Stimulated activated CD8-positive, alpha-beta memory T cell treated with anti-CD3 and anti-CD28 coated beads, Interleukin-4, amount 100 ng/mL, for 48 hours (primary cell): ENCODE measurements at regions not wholly inside any gene's neighbourhood (a gene's known extent, or its start where the extent isn't known, plus 50 kb on each side); places are given as distances from the start of the nearest gene placed in this dataset.
A peak's percentile ranks its signal among the peaks of the same experiment; 100 is the strongest.
"Not testable (repeated sequence)": the region's sequence is repeated elsewhere in the genome, so short reads cannot be mapped to it uniquely, and the experiment has no call there.

Experiments used
- DNase-seq: peaks from one replicate; pipeline ENCODE4 v3.0.0-alpha.2; 2020

DNA sequence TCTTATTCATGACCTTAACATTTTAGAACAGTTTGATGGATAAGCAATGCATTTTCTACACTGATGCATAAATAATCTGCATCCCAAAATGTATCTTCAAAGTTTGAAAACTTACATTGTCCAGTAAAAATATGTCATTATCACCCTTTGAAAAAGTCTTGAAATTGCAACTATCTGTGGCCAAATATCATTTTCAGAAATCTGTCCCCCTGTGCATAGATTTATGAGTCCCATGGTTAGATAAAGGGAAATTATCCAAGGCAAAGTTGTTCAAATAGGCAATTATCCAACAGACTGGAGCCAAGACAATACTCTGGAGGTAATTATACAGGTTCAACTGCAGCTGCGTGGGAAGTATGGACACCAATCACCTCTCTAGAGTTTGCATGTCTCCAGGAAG is 182.5 kb upstream of the INTU start:
- no peak for DNase-seq

DNA sequence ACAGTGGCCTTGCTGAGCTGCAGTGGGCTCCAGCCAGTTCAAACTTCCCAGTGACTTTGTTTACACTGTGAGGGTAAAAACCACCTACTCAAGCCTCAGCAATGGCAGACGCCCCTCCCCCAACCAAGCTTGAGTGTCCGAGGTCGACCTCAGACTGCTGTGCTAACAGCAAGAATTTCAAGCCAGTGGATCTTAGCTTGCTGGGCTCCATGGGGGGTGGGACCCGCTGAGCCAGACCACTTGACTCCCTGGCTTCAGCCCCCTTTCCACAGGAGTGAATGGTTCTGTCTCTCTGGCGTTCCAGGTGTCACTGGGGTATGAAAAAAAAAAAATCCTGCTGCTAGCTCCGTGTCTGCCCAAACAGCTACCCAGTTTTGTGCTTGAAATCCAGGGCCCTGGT is 168.9 kb upstream of the INTU start:
- DNase-seq, result no peak

DNA sequence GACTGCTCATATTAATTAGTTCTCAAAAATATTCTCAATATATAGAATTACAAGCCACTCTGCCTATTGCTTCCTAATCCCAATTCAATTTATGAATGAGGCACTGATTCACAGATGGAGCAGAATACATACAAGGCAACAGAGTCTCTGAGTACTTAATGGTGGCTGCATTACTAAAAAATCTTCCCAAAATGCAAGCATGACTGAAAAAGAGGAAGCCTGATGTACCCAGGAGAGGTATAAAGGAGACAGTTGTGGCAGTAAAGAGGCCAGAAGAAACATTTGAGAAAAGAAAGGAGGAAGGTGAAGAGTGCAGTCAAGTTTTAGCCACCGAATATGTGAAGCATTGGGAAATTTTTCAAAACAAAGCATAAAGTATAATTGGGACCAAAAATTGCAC is 163.2 kb upstream of the INTU start:
- no peak for DNase-seq

DNA sequence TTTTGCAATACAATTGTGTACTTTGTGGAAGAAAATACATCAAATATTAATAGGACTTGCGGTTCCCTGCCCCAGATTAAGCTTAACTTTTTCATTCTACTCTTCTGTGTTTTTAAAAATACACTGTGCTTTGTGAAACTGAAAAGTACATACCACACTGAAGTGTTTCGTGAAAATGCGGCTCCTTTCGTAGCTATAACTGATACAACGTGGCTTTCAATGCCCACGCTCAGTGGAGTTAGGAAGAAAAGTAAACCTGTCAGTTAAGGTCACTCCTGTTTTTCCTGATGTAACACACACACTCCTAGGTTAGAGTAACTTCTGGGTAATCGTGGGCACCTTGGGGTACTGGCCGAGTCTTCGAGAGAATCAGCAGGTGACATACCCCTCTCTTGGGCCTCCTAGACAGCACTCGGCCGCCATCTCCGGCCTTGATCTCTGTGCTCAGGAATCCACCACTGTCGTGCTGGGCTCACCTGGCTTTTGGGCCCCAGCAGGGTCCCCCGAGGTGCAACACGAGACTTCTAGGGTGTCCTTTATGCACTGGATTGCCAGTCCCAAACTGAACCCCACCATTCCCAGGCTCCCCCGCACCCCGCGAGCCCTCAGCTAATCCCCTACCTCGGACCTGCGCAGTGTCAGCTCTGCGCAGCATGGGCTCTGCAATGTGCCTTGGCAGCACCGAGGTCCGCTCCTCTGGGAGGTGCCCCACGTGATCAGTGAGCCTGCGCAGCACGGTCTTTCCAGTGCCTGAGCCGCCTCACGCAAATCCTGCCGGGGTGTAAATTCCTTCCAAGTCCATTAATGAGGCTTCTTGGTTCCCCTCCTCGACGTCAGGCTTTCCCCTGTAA is 162.6 kb upstream of the INTU start:
- DNase-seq, result no peak

DNA sequence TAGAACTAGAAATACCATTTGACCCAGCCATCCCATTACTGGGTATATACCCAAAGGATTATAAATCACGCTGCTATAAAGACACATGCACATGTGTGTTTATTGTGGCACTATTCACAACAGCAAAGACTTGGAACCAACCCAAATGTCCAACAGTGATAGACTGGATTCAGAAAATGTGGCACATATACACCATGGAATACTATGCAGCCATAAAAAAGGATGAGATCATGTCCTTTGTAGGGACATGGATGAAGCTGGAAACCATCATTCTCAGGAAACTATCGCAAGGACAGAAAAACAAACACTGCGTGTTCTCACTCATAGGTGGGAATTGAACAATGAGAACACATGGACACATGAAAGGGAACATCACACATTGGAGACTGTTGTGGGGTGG is 154.5 kb upstream of the INTU start:
- not testable (repeated sequence) for DNase-seq

DNA sequence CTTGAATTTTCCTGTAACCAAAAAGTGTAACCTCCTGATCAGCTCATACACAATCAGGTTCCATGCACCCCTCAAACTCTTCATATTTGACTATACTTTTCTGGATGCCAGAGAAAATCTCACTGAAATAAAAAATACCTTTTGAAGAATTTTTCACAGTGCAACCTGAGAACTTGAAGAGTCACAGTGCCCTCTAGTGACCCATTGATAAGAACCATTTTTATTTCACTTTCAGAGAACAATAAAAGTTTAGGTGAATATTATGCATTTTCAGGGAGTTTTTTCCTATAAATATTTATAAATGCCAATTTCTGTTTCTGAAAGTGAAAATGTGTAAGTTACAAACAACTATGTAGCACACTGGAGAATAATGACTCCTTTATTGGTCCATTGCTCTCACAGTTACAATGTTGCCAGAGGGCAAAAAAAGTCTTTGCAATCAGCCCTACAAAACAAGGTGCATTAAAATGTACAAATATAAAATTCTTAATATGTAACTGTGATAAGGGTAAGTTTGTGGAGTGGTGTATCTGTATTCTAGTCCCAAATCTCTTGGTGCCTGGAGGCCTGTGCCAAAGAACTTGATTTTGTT is 153.6 kb upstream of the INTU start:
- no peak for DNase-seq

DNA sequence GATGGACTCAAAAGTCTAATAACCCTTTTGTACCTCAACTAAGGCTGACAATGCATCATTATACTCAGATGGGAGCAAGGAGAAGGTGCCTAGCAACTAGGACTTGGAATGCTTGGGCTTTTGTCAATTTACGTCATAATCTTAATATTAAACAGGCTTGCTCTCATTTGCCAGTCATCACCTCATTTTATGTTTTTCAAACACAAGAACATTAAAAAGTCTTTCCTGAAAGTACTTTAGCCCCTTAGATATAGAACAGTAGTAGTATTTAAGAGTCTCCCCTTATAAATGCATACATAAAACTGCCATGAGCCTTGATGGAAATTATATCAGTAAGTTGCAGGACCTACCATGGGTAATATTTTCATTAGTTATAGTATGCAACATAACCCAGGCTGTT is 150.7 kb upstream of the INTU start:
- DNase-seq, result no peak

DNA sequence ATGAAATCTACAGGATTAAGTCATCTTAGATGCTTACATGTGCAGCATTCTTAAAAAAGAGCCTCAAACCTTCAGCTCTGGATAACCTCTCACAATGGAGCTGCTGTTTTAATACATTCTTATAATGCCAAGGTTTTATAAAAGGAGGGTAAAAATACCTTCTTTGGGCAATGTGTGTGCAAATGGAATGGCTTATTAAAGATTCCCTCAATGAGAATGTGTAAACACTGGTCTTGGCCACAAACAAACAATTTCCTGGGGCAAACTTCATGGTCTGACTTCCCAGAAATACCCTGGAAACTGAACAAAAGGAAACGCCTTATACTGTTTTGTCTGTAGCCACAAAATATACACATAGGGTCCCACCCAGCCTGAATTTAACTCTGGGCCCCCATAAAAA is 148.6 kb upstream of the INTU start:
- DNase-seq, result no peak

DNA sequence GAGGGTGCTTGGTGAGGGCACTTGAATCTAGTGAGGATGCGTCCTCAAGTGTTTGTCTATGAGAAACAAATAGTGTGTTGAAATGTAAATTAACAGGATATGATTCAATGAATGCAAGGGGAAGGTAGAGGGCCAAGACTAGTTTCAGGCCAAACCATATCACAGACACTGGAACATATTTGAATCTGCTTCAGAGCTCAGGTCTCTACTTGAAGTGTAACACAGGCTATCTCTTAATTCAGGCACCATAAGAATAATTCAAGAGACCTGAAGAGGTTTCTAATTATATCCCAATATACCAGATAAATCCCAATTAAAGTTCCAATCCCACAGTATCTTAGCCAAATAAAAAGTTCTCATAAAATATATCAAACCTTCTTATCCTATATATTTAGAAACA is 146.5 kb upstream of the INTU start:
- DNase-seq, result no peak

DNA sequence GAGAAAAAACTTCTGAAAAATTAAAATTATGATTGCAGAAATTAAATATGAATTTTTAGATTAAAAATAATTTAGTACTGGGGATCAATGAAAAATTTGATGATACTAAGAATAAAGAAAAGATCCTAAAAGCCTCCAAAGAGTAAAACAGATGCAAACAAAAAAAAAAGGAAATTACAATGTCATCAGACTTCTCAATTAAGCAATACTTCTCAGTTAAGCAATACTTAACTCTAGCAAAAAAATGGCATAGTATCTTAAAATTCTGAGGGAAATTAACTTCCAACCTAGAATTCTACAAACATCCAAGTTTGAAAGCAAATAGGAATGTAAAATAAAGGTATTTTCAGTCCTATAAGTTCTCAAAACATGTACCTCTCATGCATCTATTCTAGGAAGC is 141.2 kb upstream of the INTU start:
- DNase-seq, result no peak

DNA sequence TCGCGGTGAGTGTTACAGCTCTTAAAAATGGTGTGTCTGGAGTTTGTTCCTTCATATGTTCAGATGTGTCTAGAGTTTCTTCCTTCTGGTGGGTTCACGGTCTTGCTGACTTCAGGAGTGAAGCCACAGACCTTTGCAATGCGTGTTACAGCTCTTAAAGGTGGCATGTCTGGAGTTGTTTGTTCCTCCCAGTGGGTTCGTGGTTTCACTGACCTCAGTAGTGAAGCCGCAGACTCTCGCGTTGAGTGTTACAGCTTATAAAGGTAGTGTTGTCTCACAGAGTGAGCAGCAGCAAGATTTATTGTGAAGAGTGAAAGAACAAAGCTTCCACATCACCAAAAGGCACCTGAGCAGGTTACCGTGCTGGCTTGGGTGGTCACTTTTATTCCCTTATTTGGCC is 135.9 kb upstream of the INTU start:
- DNase-seq, result peak; percentile 23

DNA sequence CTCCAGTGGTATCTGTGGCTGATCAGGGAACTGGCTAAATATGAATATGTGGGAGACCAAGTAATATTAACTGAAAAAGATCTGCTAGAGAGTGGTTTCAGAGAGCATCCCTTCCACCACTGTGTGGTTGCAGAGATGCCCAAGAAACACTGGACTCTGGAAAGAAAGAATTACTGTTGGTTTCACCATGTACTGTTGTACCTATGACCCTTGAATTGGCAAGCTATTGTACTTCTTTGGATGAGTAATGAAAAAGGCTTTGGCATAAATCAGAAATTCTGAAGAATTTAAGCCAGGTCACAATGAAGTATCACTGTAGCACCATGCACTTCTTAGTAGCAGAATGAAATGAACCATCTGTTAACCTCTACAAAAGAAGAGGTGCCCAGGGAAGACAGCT is 134.4 kb upstream of the INTU start:
- no peak for DNase-seq

DNA sequence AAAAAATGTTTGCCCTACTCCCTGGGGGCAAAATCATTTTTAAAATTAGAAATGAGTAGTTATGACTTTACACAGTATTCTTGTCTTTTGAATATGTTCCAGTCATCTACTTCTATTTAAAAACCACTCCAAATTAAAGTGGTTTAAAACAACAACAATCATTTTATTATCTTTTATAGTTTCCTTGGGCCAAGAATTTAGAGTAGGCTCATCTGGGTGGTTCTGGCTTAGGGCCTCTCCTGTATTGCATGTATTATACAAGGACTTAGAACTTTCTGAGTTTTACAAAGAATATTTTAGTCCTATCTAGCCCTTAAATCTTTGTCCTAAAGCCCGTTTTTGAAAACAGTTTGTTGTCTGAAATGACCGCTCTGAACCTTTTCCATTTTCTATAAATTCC is 132.5 kb upstream of the INTU start:
- DNase-seq, result no peak

DNA sequence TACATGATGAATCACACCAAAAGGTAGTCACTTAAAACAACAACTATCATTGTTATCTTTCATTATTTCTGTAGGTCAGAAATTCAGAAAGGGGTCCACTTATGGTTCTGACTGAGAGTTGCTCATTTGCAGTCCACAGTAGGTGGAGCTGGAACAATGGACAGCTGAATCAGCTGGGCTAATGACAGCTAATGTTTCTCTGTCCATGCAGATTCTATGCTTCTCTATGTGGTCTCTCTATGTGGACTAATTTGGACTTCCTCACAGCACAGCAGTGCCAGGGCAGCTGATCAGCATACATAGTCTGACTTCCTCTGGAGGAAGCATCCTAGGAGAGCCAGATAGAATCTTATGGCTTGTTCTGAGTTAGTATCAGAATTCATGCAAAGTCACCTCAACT is 131.7 kb upstream of the INTU start:
- DNase-seq, result no peak

DNA sequence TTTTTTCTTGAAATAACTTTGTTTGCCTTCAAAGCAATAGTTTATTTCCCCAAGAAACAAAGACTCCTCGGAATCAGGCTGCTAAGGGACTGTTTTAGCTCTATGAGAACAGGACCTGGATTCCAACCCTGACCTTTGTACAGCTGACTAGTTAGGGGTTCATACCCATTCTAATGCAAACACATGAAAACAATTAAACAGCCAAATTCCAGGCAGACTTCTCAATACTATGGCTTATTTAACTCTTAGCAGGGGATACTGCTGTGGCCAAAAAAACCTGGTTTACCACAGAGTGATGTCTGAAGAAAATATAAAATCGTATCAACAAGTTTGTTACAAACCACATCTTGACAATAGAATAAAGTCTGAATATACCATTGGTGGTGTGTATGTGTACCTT is 129.6 kb upstream of the INTU start:
- DNase-seq, result no peak

DNA sequence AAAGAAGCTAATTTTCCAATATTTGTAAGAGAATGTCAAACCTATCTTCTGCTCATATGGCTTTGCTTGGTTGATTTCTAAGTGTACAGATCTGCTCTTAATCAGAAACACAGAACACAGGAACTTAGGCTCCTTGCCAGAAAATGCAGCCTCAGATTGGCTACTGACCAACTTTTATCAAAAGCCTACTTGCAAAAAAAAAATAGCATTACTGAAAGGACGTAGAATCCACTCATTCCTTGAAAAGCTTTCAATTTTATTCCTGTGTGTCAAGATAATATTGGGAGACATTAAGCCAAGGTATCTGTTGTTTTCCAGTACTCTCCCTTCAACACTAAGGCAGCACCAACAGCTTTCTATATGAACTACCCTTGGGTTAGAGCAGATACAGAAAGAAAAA is 127.6 kb upstream of the INTU start:
- no peak for DNase-seq

DNA sequence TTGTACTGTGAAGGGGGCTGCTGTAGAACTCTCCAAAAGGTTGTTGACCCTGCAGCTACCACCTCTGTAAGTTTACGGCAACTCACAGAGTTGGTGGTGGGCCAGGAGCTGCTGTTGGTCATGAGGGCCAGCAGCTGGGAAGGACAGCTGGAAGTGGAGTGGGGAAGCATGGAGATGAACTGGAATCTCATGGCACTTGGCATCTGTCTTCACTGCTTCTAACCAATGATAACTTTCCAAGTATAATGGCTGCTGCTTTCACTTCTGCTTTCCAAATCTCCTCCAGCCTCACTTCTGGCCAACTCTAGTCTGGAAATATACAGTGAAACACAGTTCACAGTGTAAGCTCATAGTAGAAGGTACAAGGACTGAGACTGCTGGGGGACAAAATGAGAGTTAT is 126.5 kb upstream of the INTU start:
- no peak for DNase-seq

DNA sequence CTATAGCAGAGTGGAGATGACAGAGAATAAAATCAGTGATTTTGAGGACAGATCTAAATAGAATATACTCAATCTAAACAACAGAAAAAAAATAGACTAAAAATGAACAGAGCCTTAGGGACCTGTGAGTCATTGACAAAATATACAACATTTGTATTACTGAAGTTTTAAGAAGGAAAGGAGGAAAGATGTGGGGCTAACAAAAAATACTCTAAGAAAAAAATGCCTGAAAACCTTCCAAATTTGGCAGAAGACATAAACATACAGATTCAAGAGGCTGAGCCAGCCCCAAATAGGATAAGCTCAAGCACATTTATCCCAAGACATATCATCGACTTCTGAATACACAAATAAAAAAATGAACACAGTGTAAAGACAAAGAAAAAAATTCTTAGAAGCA is 123.6 kb upstream of the INTU start:
- DNase-seq, result no peak

DNA sequence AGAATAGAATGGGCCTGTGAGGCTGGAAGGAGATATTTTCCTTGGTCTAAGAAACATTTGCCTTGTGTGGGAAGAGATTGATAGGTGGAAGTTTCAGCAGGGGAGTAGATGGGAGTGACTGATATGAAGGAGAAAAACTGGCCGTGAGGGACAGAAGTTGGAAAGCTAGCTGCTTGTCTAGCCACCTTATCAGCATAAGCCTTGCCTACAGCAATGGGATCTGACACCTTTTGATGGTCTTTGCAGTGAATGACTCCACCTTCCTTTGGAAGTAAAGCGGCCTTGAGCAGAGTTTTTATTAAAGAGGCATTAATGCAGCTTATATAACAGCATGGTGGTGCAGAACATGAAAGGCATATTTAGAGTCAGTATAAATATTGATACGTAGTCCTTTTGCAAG is 120.1 kb upstream of the INTU start:
- DNase-seq, result not testable (repeated sequence)

DNA sequence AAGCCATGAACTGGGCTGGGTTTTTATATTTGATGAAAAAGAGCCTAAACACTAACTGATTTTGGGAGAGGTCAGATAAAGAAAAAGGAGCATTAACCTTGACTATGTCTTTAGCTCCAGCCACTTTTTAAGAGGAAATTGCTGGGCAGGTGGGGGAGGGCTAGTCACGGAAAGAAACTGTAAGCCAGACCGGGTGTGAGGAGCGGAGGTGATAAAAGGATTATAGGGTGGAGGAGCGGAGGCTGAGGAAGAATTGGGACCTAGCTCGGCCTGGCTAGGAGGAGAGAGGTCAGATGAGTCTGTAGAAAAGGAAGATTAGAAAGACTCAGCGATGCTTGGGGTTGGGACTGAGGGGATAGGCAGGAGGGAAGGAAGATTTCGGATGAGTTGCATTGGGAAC is 117.5 kb upstream of the INTU start:
- not testable (repeated sequence) for DNase-seq

DNA sequence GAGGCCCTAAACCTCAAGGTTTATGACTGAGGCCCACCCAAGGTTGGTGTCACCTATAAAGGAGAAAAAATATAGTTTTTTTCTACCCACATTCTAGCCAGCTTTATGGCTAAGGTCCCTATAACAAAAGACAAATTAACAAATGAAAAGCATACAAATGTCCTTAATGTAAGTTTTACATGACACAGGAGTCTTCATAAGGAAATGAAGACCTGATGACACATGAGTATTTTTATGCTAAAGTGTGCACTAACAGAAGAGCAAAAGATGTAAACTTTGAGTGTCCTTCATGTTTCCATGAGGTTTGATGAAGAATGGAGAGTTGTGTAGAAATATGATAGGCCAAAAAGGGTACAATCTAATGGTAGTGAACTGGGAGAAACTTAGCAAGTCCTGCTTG is 114.7 kb upstream of the INTU start:
- DNase-seq, result no peak

DNA sequence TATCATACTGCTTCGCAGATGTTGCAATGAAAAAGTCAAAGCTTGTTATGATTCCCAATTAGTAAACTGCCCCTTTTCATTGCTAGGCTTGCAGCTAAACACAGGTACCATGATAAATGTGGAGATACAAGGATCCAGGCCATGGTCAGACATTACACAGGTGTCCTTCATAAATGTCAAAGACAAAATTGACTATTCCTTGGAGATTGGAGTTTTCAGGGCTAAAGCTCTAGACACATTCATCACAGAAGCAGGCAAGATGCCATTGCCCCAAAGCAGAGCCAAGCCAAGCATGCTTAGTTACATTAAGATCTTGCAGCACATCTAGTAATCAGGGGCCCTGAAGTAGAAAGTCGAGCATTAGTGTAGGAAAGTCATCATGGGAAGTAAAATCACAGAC is 111.3 kb upstream of the INTU start:
- DNase-seq, result no peak

DNA sequence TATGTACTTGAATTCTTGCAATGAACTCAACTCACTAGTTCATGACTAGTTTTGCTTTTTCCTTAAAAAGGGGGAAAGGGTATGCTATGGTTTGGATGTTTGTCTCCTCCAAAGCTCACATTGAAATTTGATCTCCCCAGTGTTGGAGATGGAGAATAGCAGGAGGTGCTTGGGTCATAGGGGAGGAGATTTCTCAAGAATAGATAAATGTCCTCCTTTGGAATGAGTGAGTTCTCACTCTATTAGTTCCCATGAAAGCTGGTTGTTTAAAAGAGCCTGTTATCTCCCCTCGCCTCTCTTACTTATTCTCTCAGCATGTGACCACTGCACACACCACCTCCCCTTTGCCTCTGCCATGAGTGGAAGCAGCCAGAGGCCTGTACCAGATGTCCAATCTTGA is 109.4 kb upstream of the INTU start:
- DNase-seq, result no peak

DNA sequence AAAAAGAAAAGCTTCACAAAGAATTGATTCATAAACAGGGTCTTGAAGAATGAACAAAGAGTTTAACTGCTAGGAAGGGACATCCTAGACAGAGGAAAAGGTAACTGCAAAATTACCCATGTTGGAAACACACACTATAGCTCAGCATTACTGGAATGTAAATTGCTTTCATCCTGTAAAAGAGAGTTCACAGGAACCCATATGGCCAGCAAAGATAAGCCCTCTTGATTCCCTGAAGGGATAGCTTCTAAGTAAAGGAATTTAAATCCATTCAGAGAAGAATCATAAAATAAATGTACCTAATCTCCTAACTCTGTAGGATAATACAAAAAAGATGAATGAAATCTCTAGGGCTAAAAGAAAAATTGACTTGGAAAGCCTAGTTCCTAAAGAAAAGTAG is 107.1 kb upstream of the INTU start:
- DNase-seq, result no peak

DNA sequence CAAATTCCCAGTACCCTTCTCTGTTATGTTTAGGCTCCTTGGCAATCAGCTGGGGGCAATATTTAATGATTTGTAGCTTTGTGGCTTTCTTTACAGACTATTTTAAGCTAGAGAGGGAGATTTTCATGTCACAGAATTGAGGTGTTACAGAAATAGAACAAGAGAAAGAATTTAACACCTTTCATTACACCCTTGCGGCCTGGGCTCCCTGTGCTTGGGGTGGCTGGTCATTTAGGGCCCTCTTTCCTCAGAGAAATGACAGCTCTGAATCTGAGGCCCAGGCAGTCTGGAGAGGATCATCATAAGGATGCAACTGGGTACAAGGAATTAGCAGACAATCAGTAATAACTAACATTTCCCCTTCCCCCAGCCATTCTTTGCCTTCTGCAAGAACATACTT is 104.5 kb upstream of the INTU start:
- no peak for DNase-seq
